ENCODE measurements at regions not wholly inside any gene's neighbourhood (a gene's known extent, or its start where the extent isn't known, plus 50 kb on each side); places are given as distances from the start of the nearest gene placed in this dataset.
A peak's percentile ranks its signal among the peaks of the same experiment; 100 is the strongest.

- no peak for DNase-seq (ENCODE audit: low read depth, low spot score)
- H3K27ac ChIP-seq, result no peak overlapping the region
Measured at GRCh38 chr5:67347821-67348220, 151.2 kb upstream of the CD180 start.

GRCh38 chr5:67346611-67347010 is 150.0 kb upstream of the CD180 start:
- DNase-seq (ENCODE audit: low read depth, low spot score), result peak; percentile 26

GRCh38 chr5:67344870-67345269 is 148.3 kb upstream of the CD180 start:
- no peak for DNase-seq (ENCODE audit: low read depth, low spot score)
- H3K27ac ChIP-seq, result no peak overlapping the region

More at GRCh38 chr5:67346611-67347010, 150.0 kb upstream of the CD180 start:
- H3K27ac ChIP-seq, result no peak overlapping the region

GRCh38 chr5:67343835-67344234 is 147.2 kb upstream of the CD180 start:
- H3K27ac ChIP-seq, result no peak overlapping the region
- DNase-seq (ENCODE audit: low read depth, low spot score), result no peak

DNA sequence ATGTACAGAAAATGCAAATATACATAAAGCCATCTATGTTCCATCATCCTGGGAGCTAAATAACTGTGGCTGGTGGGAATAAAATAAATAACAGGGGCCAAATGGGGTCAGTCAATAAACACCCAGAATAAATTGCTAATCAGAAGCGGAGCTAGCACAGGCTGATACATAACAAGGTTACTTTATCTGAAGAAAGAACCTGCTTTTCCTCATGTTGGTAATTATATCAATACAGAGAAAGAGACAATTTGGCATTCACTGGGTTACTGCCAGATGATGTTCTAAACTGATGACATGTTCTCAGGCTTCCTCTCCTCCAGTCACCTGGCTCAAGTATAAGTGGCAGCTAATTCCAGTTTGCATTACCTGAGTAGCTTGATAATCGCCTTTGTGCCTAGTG is 144.9 kb upstream of the CD180 start:
- no peak for DNase-seq (ENCODE audit: low read depth, low spot score)
- H3K27ac ChIP-seq, result no peak overlapping the region

- no peak for DNase-seq (ENCODE audit: low read depth, low spot score)
- no peak overlapping the region for H3K27ac ChIP-seq
Measured at GRCh38 chr5:67339219-67339767, 142.7 kb upstream of the CD180 start.

GRCh38 chr5:67338421-67338820 is 141.8 kb upstream of the CD180 start:
- DNase-seq (ENCODE audit: low read depth, low spot score), result no peak
- H3K27ac ChIP-seq, result no peak overlapping the region

DNA sequence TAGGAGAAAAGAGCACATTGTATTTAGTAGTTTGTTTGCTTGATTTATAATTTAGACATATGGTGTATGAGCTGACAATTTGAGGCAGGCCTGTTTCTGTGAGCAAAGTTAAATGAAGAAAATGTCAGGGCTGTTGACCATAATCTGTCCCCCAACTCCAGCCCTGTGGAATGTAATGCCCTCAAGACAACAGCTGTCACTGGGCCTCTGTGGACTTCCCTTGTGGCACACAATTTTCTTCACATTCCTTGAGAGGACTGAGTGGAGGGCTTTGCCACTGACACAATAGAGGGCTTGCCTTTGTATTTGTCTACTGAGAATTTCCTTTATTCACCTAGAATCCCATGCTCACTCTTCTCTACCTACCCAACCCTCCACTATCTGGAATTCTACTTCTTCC is 141.2 kb upstream of the CD180 start:
- no peak for DNase-seq (ENCODE audit: low read depth, low spot score)
- no peak overlapping the region for H3K27ac ChIP-seq

GRCh38 chr5:67335426-67335825 is 138.8 kb upstream of the CD180 start:
- no peak for DNase-seq (ENCODE audit: low read depth, low spot score)
- H3K27ac ChIP-seq, result no peak overlapping the region

DNA sequence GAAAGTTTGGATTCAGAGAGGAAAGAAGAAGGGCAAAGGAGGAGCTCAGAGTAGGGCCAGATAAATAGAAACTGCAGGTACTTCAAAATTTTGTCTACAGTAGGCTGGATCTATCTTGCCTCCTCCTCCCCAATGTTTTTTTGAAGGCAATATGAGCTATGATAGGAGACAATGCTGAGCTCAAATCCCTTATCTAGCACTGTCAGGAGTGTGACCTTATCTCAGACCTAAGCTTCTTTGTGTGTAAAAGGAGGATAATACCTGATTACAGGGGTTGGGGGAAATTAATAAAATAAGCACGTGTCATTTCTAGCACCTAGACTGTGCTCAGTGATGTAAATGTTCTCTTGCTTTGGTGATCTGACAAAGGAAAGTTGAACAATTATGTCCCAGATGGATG is 137.8 kb upstream of the CD180 start:
- H3K27ac ChIP-seq, result no peak overlapping the region
- no peak for DNase-seq (ENCODE audit: low read depth, low spot score)

DNA sequence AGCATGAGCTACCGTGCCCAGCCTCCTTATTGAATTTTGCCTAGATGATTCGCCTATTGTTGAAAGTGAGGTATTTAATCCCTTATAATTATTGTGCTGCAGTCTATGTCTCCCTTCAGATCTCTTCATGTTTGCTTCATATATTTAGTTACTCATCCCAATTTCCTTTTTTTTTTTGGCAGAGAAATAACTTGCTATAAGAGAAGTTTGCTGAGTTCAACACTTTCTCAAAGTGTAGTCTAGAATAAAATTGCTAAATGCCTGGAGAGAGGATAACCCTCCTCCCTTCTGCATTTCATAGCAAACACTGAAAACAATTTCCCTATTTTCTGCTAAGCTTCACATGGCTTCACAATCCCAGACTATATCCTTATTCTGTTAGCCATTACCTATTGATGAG is 136.6 kb upstream of the CD180 start:
- no peak for DNase-seq (ENCODE audit: low read depth, low spot score)
- H3K27ac ChIP-seq, result no peak overlapping the region

- no peak overlapping the region for H3K27ac ChIP-seq
- no peak for DNase-seq (ENCODE audit: low read depth, low spot score)
Measured at GRCh38 chr5:67331296-67331925, 134.8 kb upstream of the CD180 start.

- DNase-seq (ENCODE audit: low read depth, low spot score), result no peak
- peak overlapping the region; percentile 34 for H3K27ac ChIP-seq
Measured at GRCh38 chr5:67319935-67320725, 123.5 kb upstream of the CD180 start.

DNA sequence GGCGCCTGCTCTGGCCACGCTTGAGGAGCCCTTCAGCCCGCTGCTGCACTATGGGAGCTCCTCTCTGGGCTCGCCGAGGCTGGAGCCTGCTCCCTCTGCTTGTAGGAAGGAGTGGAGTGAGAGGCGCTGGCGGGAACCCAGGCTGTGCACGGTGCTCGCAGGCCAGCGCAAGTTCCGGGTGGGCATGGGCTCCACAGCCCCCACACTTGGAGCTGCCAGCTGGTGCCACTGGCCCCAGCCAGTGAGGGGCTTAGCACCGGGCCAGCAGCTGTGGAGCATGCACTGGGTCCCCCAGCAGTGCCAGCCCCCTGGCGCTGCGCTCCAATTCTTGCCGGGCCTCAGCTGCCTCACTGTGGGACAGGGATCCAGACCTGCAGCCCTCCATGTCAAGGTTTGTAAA is 122.1 kb upstream of the CD180 start:
- DNase-seq (ENCODE audit: low read depth, low spot score), result no peak
- no peak overlapping the region for H3K27ac ChIP-seq

GRCh38 chr5:67317603-67318002 is 121.0 kb upstream of the CD180 start:
- DNase-seq (ENCODE audit: low read depth, low spot score), result no peak
- H3K27ac ChIP-seq, result no peak overlapping the region

DNA sequence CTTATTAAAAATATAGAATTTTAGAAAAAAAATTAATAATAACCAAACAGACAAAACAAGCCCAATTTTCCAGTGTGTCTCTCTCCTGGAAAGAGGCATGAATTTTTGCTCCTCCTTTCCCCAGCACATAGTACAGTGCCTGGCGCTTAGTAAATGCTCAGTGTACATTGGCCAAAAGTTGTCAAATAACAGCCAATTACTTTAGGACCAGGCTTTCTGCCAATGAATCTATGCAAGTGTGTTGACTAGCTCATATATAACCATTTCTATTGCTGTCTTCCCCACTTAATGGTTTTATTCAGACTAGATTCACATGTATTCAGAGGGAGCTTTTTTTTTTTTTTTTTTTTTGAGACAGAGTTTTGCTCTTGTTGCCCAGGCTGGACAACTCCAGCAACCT is 120.1 kb upstream of the CD180 start:
- no peak overlapping the region for H3K27ac ChIP-seq
- DNase-seq (ENCODE audit: low read depth, low spot score), result no peak

DNA sequence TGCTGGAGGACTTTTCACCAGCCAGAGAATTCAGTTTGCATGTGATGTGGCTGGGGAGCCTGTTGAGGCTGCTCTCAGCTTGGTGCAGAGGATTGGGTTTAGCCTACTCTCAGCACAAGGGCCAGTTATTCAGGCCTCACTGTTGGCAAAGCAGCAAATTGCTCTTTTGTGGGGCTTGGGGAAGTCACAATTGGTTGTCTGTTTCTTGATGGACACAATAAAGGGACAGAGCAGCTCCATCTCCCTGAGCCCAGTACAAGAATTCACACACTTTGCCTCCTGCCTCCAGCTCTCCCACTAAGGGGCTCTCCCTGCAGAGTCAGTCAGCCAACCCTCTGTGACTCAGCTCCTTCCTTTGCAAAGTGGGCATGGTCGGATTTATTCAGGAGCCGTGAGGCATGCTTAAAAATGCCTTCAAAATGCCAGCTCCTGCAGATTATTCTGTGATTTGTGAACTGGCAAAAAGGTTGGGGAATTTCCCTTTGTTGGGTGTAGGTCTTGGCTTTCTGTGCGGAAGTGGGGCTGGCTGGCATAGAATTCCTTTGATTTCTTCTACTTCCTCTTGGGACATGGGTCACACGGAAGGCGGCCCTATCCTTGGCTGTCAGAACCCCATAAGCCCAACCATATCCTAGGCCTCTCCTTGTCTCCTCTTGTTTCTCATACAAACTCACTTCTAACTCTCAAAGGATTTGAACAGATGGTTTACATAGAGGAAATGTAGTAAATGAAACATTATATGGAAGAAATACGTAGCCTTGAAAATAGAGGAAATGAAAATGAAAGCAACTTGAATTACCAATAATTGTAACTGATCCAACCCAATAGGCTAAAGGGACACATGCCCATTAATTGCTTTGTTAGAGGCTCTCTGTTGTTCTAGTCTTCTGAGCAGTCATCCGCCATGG is 118.7 kb upstream of the CD180 start:
- peak overlapping the region; percentile 71 for H3K27ac ChIP-seq
- no peak for DNase-seq (ENCODE audit: low read depth, low spot score)

- no peak overlapping the region for H3K27ac ChIP-seq
- no peak for DNase-seq (ENCODE audit: low read depth, low spot score)
Measured at GRCh38 chr5:67311701-67312100, 115.1 kb upstream of the CD180 start.

DNA sequence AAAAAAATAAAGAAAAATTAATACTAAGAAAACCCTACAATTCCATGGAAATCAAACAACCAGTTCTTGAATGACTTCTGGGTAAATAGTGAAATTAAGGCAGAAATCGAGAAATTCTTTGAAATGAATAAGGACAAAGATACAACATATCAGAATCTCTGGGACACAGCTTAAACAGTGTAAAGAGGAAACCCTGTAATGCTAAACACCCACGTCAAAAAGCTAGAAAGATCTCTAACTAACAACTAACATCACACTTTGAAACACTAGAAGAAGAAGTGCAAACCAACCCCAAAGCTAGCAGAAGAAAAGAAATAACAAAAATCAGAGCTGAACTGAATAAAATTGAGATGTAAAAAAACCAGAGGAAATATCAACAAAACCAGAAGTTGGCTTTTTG is 114.6 kb upstream of the CD180 start:
- H3K27ac ChIP-seq, result no peak overlapping the region
- DNase-seq (ENCODE audit: low read depth, low spot score), result no peak

GRCh38 chr5:67310740-67311139 is 114.1 kb upstream of the CD180 start:
- no peak for DNase-seq (ENCODE audit: low read depth, low spot score)
- no peak overlapping the region for H3K27ac ChIP-seq

DNA sequence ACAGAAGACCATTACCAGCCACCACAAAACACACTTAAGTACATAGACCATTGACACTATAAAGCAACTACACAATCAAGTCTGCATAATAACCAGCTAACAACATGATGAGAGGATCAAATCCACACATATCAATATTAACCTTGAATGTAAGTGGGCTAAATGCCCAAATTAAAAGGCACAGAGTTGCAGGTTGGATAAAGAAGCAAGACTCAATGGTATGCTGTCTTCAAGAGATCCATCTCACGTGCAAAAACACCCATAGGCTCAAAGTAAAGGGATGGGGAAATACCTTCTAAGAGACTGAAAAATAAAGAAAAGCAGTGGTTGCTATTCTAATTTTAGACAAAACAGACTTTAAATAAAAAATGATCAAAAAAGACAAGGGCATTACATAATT is 113.6 kb upstream of the CD180 start:
- no peak overlapping the region for H3K27ac ChIP-seq
- no peak for DNase-seq (ENCODE audit: low read depth, low spot score)
